ENCODE measurements at regions not wholly inside any gene's neighbourhood (a gene's known extent, or its start where the extent isn't known, plus 50 kb on each side); places are given as distances from the start of the nearest gene placed in this dataset.
"Not testable (repeated sequence)": the region's sequence is repeated elsewhere in the genome, so short reads cannot be mapped to it uniquely, and the experiment has no call there.

DNA sequence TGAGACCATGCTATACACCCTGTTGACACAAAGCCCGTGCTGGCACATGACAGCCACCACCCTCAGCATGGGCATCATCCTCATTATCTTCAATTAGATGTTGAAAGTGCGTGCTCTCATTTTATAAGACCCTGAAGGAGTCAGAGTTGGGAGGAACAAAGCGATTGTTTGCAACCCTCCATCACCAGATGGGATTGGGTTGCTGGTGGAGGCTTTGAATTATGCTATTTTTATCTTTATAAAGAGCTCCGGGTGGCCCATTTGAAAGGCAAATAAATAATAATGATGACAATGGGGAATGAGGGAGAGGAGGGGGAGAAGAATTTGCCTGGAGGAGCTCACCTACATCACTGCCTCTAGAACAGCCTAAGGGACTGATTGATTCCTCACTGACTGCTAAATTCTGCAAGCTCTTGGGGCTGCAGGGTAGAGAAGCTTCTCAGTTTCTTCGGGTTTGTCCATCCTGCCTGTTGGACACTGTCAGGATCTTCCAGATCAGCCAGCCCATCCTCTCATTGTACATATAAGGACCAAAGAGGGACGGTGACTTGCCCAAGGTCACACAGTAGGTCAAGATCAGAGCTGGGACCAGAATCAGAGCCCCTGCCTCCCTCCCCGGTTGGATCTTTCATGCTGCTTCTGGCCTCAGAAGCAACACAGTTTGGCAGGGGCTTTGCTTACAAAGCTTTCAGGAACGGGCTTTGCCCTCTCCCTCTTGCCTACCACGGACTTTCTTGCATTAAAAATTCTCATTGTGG is 130.9 kb upstream of the ZBTB40 start:
- no peak for DNase-seq

DNA sequence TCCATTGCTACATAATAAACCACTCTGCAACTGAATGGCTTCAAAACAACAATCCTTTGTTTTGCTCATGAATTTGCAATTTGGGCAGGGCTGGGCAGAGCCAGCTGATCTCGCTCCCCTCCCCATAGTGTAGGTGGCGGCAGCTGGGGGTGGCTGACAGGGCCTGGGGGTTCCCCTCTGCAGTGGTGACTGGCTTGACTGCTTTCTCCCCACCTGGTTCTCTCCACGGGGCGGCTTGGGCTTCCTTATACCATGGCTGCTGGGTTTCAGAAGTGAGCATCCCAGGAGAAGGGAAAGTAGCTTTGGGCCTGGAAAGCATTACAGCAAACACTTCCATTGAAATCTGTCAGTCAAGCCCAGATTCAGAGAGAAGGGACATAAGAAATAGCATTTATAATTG is 129.7 kb upstream of the ZBTB40 start:
- DNase-seq: no peak

DNA sequence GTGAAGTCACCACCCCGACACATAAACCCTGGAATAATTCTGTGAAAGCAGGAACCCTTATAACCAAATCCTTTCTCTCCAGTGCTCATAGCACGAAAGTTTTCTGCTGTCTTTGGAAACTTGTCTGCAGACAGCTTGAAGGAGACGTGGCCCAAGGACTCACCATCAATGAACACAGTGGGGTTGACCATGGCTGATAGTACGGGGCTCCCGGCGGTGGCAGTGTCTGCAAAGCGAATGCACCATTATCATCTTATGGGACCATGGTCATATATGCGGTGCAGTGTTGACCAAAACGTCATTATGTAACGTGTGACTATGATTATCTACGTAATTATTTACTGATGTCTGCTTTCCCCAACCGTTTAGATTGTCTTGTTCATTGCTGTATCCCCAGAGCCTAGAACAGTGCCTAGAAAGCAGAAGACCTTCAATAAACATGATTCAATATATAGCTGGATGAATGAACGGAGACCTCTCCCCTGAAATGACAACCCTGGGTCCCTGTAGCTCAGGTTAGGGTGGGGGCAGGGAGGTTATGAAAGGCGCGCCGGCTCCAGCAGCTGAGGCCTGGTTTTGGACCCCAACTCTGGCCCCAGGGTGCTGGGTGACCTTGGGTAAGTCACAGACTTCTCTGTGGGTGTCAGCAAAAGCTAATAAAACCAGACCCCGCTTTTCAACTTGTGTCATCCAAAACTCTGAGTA is 128.4 kb upstream of the ZBTB40 start:
- no peak for DNase-seq

DNA sequence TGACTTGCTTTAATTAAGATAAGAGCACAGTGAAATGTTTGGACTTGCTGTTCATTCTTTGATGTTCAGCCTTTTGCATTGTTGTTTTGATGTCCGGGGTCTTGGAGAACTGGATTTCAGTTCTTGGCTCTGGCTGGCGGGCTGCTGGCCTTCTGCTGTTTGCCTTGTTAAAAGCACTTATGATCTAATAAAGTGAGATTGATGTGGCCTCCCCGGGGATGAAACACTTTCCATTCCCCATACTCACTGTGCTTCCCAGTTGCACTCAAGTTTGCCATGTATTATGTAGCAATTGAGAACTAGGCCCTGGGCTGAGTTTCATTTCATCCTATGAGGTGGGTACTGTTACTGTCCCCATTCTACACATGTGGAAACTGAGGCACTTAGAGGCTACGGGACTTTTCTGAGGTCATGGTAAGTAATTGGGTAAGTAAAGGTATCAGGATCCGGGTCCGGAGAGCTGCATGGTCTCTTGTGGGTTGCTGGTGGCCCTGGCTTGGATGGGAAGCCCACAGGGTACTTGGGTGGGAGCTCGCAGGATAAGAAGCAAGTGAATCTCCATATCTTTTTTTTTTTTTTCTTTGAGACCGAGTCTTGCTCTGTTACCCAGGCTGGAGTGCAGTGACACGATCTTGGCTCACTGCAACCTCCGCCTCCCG is 127.7 kb upstream of the ZBTB40 start:
- DNase-seq: no peak

DNA sequence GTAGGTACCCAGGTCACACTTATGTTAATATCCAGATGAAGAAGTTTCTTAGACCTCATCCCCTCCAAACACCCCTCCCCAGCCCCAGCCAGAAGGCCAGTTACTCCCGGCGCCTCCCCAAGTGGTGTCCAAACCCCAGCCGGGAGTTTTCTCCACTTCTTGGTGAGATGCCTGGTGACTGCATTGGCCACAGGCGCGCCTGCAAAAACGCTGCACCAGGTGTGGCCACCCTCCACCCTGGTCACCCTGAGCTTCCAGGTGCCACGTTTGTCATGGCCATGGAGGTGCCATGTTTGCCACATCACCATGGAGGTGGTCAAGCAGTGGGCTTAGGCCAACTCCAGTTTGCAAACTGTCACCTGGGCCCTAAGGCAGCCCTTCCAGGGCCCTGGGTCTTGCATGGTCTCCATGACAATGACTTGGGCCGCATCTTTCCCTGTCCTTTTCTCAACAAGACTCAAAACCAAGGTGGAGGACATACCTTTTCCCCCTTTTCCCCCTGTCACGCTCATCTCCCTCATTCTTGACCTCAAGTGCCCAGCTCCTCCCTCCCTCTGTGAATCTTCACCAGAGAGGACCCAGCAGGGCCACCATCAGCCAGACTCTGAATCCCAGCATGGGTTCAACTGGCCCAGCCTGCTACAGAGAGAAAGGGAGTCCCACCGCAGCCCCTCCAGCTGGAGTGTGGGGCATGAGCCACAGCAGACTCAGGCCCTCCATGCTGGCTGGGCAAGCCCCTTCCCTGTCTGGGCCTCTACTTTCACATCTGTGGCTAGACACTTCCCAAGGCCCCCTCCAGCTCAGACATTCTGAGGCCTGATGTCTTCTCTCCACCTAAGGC is 125.9 kb upstream of the ZBTB40 start:
- DNase-seq: no peak

DNA sequence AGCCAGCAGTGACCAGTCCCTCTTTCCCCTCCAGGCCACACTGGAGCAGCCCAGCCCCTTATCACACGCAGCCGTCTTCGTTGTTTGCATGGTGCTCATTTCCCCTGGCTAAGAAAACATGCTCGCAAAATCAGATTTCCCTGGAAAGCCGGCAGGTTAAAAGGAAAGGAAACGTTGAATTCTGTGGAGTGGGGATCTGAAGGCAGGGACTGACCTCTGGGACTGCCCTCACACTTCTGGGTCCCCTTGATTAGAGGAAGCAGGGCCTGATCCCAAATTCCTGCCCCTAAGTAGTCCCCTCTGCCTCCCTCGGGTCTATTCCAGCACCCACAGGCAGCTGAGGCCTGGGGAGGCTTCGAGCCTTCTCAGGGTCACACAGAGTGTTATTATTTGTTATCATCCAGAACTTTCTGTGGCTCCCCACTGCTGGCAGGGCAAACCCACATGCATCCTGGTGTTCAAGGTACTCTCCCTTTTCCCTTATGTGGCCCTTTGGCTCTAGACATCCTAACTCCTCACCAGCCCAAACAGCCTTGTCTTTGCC is 125.2 kb upstream of the ZBTB40 start:
- no peak for DNase-seq

DNA sequence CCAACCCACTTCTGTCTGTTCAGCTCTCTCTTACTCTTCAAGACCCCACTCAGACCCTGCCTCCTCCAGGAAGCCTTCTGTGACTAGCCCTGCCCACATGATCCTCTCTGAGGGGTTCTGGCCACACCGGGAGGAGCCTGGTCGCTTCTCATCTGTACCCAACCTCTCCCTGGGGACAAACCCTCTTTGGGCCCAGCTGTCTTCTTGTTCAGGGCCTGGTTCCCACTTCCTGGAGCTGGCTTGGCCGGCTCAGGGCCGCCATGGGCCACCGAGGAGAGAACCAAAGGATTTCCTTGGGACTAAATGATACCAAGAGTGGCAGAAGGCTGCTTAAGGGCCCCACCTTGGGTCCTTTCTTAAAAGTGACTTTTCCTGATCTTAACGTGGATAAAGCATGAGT is 124.7 kb upstream of the ZBTB40 start:
- DNase-seq: no peak

DNA sequence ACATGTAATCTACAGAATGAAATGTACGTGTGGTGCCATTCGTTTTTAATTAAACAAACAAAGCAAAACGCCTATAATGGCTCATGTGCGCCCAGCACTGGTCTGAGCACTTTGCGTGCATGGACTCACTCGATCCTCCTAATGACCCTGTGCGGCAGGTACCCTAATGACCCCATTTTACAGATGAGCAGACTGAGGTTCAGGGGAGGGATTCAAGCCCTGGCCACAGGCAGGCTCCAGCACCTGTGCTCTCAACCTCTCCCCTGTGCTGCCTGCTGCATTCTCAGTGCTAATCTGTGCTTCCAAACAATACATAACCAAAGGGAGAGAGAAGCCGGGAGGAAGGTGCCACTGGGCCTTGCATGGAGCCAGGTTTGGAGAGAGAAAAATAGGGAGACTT is 124.2 kb upstream of the ZBTB40 start:
- DNase-seq: no peak

DNA sequence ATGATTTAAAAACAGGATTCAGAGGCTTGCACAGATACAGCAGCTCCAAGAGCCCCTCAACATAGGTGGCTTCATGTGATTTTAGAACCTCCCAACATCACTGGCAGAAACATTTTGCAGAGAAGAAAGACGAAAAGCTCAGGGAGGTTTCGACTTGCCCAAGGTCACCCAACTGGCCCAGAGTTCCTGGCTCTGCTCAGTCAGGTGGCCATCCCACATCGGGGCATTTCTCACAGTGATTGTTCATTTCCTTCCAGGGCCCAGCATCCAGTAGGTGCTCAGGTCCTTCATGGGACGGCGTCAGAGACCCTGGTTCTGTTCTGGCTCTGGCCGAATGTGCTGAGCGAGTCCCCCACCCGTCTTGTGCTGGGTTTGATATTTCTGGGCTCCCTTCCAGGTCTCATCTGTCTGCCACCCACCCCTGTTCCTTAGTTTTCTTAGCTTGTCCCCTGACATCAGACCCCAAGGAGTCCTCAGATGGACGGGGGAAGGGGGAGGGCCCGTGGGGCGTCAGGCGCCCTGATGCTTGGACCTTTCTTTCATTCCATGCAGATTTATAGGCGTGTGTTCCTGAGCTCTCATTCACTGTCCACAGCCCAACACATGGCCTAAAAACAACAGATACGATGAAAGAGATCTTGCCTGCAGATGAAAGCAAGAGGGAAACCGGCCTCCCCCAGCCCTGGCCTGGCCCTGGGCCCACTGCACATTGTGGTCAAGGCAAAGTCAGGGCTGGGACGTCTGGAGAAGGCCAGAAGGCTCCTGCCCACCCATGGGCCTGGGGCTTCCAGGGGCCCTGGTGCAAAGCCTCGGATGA is 123.1 kb upstream of the ZBTB40 start:
- DNase-seq: no peak

DNA sequence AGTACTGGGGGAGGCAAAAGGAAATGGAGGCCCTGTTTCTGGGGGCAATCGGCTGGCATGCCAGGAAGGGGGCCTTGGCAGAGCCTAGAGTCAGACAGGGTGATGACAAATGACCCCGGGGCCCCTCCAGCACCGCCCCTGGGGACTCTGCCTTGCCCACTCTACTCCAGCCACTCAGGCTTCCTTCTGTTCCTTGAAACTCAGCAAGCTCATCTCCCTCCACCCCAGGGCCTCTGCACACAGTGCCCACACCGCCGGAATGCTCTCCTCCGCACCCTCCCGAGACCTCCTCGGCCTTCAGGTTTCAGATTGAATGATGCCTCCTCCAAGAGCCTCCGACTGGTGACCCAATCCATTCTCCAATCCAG is 122.5 kb upstream of the ZBTB40 start:
- DNase-seq: no peak

DNA sequence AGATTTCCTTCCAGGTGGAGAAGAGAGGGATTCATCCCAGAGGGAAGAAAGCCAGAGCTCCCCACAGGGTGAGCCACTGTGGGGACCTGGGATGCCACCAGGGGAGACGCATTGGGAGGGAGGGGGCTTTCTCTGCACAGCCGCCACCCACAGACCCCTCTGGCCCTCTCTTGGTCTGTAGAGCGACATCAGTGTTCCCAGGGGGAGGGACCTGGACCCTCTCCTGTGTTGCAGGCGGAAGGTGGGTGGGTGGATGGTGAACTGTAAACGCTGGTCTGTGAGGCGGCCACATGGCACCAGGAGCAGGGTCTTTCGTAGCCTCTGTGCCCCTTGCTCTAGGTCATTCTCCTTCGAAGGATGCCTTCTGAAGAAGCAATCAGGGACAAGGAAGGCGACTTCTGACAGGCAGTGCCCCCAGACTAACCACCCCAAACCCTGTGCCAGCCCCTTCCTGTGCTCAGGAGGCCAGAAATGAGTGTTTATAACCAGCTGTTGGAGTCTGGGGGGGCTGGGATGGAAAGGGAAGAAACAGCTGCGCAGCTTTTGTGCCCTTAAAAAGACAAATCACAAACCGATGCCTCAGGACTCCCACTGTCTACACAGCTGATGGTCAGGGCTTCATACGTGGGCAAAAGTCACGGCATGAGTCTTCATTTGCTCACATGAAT is 121.4 kb upstream of the ZBTB40 start:
- DNase-seq: no peak

DNA sequence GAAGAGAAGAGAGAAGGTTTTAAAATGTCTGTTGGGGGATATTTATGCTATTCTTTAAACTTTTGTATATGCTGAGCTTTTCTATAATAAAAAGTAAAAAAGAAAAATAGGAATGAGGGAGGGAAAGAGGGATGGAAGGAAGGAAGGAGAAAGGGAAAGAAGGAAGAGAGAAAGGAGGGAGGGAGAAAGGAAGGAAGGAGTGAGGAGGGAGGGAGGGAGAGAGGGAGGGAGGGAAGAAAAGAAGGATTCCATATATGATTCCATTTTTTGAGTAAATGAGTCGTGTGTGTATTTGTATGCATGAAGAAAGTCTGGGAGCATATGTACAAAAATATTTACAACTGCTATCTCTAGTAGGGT is 120.9 kb upstream of the ZBTB40 start:
- no peak for DNase-seq

DNA sequence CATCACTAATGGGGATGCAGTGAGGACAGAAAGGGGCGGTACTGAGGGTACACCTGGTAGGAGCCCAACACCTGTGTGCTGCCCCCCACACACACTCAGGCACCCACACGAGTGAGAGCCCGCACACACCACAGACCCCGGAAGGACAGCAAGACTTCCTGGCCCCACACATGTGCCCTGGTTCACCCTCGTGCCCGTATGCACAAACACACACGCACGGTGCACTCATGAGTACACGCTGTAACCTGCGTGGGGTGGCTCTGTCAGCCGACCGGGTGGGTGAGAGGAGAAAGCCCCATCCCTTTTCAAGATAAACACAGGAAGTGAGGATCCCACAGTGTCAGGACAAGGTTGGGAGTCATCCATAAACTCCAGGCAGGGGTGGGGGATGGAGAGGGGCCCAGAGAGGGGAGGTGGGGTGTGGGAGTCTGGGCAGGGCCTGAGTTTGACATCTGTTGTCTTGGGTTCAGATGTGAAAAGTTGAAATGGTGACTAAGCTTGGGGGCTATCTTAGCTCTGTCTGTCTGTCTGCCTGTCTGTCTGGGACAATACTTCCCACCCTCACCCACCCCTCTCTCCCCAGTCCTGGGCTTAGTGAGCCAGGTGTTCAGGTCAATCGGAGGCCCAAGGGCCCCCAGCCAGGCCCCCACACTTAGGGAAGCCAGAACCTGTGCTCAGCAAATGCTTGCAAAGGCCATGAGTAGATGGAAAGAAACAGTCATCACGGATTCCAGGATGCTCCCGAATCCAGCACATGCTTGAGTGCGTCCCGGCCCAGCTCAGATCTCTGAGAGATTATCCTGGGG is 119.8 kb upstream of the ZBTB40 start:
- no peak for DNase-seq

DNA sequence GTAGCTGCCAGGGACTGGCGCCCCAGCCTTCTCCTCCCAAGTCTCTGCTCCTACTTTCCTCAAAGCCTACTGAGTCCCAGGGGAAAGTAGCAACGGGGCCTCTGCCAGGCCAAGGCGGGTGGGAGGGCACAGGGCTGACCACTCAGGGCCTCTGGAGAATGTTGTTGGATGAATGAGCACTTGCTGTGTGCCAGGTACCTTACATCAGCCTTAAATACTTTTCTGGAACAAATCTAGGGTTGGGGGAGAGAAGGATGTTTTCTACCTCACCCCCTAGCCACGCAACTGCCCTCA is 119.3 kb upstream of the ZBTB40 start:
- DNase-seq: no peak

DNA sequence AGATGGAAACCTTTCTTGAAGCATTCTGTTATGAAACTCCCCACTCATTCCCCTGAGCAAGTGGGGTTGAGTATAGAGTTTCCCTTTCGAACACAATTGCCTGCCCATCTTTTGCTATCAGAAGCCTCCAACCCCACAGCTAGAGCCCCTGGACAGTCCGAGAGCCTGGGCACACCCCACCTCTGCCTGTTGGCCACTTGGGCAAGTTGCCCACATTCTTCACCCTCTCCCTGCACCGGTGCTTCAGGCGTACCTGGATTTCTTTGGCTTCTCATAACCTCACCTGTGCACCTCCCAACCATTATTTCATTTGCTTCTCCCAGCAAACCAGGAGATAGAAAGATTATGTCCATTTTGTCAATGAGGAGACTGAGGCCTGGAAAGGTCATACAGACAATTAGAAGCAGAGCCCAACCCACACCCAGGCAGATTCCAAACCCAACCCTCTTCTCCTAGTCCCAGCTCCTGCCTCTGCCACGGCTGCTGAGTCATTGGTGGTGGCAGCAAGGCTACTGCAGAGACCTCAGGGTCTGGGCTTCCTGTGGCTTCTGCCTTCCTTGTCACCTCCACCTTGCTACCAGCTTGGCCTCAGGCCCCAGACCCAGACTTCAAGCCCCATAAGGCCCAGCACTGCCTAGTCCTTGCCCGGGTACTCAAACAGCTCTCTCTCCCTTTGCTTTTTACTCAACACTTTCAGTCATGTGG is 118.7 kb upstream of the ZBTB40 start:
- no peak for DNase-seq

DNA sequence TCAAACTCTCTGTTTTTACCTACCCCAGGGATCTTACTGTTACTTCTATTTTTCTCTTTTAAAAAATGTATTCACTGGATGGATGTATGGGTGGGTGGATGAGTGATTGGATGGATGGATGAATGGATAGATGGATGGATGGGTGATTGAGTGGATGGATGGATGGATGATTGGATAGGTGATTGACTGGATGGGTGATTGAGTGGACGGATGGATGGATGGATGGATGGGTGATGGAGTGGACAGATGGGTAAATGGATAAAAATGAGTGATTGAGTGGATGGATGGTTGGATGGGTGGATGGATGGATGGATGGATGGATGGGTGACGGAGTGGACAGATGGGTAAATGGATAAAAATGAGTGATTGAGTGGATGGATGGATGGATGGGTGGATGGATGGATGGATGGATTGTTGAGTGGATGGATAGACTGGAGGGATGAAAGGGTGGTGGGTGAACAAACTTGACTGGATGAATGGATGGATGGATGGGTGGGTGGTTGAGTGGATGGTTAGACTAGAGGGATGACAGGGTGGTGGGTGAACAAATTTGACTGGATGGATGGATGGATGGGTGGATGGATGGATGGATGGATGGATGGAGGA is 118.0 kb upstream of the ZBTB40 start:
- no peak for DNase-seq

DNA sequence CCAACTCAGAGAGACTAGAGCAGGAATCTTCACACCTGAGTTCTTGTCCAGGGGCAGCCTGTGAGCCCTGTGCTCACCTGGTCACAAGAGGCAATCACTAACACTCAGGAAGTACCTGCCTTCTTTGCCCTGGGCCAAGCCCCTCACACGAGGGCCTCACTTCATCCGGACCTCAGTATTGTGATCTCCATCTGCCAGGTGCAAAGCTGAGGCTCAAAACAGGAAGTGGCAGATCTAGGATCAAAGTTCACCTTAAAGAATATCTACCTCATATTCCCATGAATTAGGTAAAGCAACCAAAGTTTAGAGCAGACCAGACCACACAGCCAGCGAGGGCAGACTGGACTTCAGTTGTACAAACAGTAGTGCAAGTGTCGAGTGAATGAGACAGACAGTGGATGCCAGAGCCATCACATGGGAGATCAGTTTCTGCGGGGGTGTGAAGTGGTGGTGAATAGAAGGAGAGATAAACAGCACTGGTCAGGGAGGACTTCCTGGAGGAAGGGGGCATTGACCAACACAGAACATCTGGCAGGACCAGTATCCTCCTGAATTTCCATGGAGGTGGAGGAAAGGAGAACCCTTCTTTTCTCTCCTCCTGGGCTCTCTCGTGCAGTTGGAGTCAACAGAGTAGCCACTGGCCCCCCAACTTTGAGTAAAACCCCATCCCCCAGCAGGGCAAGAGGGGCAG is 116.6 kb upstream of the ZBTB40 start:
- no peak for DNase-seq

DNA sequence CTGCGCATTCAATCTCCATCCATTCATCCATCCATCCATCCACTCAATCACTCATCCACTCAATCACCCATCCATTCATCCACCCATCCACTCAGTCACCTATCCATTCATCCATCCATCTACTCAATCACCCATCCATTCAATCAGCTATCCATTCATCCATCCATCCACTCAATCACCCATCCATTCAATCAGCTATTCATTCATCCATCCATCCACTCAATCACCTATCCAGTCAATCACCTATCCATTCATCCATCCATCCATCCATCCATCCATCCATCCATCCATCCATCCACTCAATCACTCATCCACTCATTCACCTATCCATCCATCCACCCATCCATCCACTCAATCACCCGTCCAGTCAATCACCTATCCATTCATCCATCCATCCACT is 115.4 kb upstream of the ZBTB40 start:
- not testable (repeated sequence) for DNase-seq

Data from RPMI8226 (cell line).